ENCODE measurements at regions not wholly inside any gene's neighbourhood (a gene's known extent, or its start where the extent isn't known, plus 50 kb on each side); places are given as distances from the start of the nearest gene placed in this dataset.

GRCh38 chr10:1893941-1894340 is 156.6 kb upstream of the ADARB2 start:
- H3K27ac ChIP-seq (ENCODE audit: insufficient read length, low read depth, low read length): no peak overlapping the region
- H3K18ac ChIP-seq (ENCODE audit: insufficient read length, low read depth, low read length): no peak overlapping the region
- no peaks in the 10 kb centered on the region for H3K23me2 ChIP-seq (ENCODE audit: insufficient read length, low read depth, low read length, poor library complexity, severe bottlenecking)
- no peak overlapping the region for H2BK20ac ChIP-seq (ENCODE audit: low read depth, low read length, poor library complexity, severe bottlenecking)
- no peak overlapping the region for H3K27ac Mint-ChIP-seq
- no peak for DNase-seq
- H4K91ac ChIP-seq (ENCODE audit: insufficient read length, low read depth, low read length): no peak overlapping the region
- H4K20me1 ChIP-seq (ENCODE audit: control insufficient read depth, insufficient read depth, insufficient read length): no peaks in the 10 kb centered on the region
- H4K5ac ChIP-seq (ENCODE audit: insufficient read length, low read depth, low read length): no peak overlapping the region
- H2AK5ac ChIP-seq (ENCODE audit: insufficient read length, low read length): no peak overlapping the region
- H2AFZ ChIP-seq (ENCODE audit: low read length): no peak overlapping the region
- H2BK120ac ChIP-seq (ENCODE audit: low read depth, low read length, poor library complexity, severe bottlenecking): no peak overlapping the region
- H3K9ac ChIP-seq (ENCODE audit: extremely low read depth, insufficient read length, low read length): no peak overlapping the region
- no peak overlapping the region for H2BK5ac ChIP-seq (ENCODE audit: insufficient read length, low read length)
- no peaks in the 10 kb centered on the region; a peak in 1 of 7 replicates for H3K36me3 Mint-ChIP-seq (ENCODE audit: insufficient read depth in 1 of 3, low read depth in 3 of 3)
- no peak overlapping the region for H2BK12ac ChIP-seq (ENCODE audit: insufficient read length, low read depth, low read length)
- no peak overlapping the region for H3K4ac ChIP-seq (ENCODE audit: low read depth, low read length)
- H3K27me3 Mint-ChIP-seq (ENCODE audit: low read depth): 0 out of 2 replicates have a peak, but pooled peaks cover 2% of the 10 kb centered on the region
- H3K14ac ChIP-seq (ENCODE audit: insufficient read depth, low read length): no peak overlapping the region
- H3K9me3 ChIP-seq (ENCODE audit: control insufficient read depth, low read depth, low read length): no peaks in the 10 kb centered on the region
- H3K79me2 ChIP-seq (ENCODE audit: insufficient read depth, low read length): no peaks in the 10 kb centered on the region
- WGBS (ENCODE audit: extremely low coverage, insufficient read length, low lambda C conversion rate): no CpG with 5 or more reads among the region's 9 CpGs
- no peaks in the 10 kb centered on the region for H3K4me1 ChIP-seq (ENCODE audit: insufficient read depth, low read length)
- no peak overlapping the region for H4K8ac ChIP-seq (replicated peaks; ENCODE audit: insufficient read length, low read depth, low read length)
- H3K27me3 ChIP-seq (ENCODE audit: insufficient read depth, low read length): no peaks in the 10 kb centered on the region
- H3K4me1 Mint-ChIP-seq: no peaks in the 10 kb centered on the region
- no peak overlapping the region for H3K23ac ChIP-seq (ENCODE audit: insufficient read length, low read depth, low read length)
- H2BK15ac ChIP-seq (ENCODE audit: low read depth, low read length): no peak overlapping the region
- H3K79me1 ChIP-seq (ENCODE audit: insufficient read depth, low read depth, low read length, poor library complexity, severe bottlenecking): no peaks in the 10 kb centered on the region
- H3T11ph ChIP-seq (ENCODE audit: low read length): no peak overlapping the region
- TF ChIP-seq CTCF (conservative IDR thresholded peaks at IDR 0.05): no peak
- no peak overlapping the region for H3K56ac ChIP-seq (ENCODE audit: insufficient read length, low read depth, low read length)
- no peak overlapping the region for H3K4me2 ChIP-seq (ENCODE audit: insufficient read depth, insufficient read length, low read length)
- H3K9me3 Mint-ChIP-seq: no peaks in the 10 kb centered on the region
- H3K4me3 Mint-ChIP-seq: no peak overlapping the region
